ENCODE measurements at regions not wholly inside any gene's neighbourhood (a gene's known extent, or its start where the extent isn't known, plus 50 kb on each side); places are given as distances from the start of the nearest gene placed in this dataset.

- no peak overlapping the region for H3K4me3 ChIP-seq
- peaks cover 0 to 9% (median 0%) of the 10 kb centered on the region in 8 donors for H3K9me3 ChIP-seq
- H3K27me3 ChIP-seq (replicated peaks in 1 of 7): no peaks in the 10 kb centered on the region
- H3K27ac ChIP-seq: no peak overlapping the region
- intact Hi-C loops (cut with DNase I; ENCODE audit: low total_unique reads): no loop called here
- no peak for DNase-seq
- 69 to 82% (median 79%) methylated on average over 7 of the region's 7 CpGs for WGBS, 5 donors
- no peaks in the 10 kb centered on the region for H3K36me3 ChIP-seq
- no peak for TF ChIP-seq CTCF (IDR thresholded peaks at IDR 0.05 in 8 of 11, conservative IDR thresholded peaks at IDR 0.05 in 3 of 11)
- TF ChIP-seq POLR2A (IDR thresholded peaks at IDR 0.05): no peak
- TF ChIP-seq POLR2AphosphoS5 (IDR thresholded peaks at IDR 0.05): no peak
- H3K4me1 ChIP-seq: no peaks in the 10 kb centered on the region
Measured at GRCh38 chr4:180734753-180735432, 1508.3 kb upstream of the TENM3 start.

DNA sequence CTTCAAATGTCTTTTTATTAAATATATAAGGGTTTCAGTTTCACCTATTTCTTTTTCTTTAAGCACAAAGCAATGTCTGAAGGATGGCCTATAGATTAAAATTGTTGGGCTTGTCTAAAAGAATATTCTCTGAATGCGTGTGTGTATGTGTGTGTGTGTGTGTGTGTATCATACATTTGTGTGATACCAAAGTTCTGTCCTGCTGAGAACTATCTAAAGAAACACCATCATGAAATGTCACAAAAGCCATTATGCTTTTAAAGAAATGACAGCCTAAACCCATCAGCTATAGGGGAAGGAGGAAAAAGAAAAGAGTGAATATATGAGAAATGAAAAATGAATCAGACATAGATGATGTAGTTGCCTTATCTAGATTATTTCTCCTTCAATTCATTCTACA is 1501.5 kb upstream of the TENM3 start:
- no peak for DNase-seq
- TF ChIP-seq POLR2A (IDR thresholded peaks at IDR 0.05) (no peak), POLR2AphosphoS5 (IDR thresholded peaks at IDR 0.05) (no peak), CTCF (IDR thresholded peaks at IDR 0.05 in 8 of 11, conservative IDR thresholded peaks at IDR 0.05 in 3 of 11) (no peak)
- H3K27me3 ChIP-seq (replicated peaks in 1 of 7): no peaks in the 10 kb centered on the region
- H3K4me1 ChIP-seq: no peaks in the 10 kb centered on the region
- intact Hi-C loops (cut with DNase I; ENCODE audit: low total_unique reads): no loop called here
- H3K36me3 ChIP-seq: no peaks in the 10 kb centered on the region
- no peaks in the 10 kb centered on the region for H3K9me3 ChIP-seq
- no peak overlapping the region for H3K4me3 ChIP-seq
- 70 to 90% (median 79%) methylated on average over 1 of the region's 1 CpG for WGBS, 5 donors
- H3K27ac ChIP-seq: no peak overlapping the region

DNA sequence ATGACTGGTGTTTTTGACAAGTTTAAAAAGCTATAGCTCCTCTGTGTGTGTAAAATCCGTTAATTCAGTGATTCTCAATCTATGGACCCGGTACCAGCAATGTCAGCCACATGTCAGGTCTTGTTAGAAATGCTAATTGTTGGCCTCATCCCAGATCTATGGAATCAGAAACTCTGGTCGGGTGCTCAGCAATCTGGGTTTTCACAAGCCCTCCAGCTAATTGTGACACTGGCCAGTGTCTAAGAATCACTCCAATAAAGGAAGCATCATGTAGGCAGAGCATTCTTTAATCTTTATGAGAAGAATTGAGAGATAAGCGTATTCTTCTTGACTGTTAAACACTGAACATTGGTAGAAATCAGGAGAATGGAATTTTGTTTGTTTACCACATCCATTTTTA is 1498.2 kb upstream of the TENM3 start:
- H3K27ac ChIP-seq: no peak overlapping the region
- TF ChIP-seq POLR2A (IDR thresholded peaks at IDR 0.05) (no peak), CTCF (IDR thresholded peaks at IDR 0.05 in 8 of 11, conservative IDR thresholded peaks at IDR 0.05 in 3 of 11) (no peak), POLR2AphosphoS5 (IDR thresholded peaks at IDR 0.05) (no peak)
- no peaks in the 10 kb centered on the region for H3K27me3 ChIP-seq (replicated peaks in 1 of 7)
- no peak for DNase-seq
- peaks cover 0 to 5% (median 0%) of the 10 kb centered on the region in 8 donors for H3K9me3 ChIP-seq
- no peaks in the 10 kb centered on the region for H3K4me1 ChIP-seq
- no peak overlapping the region for H3K4me3 ChIP-seq
- 50 to 69% (median 64%) methylated on average over 4 of the region's 4 CpGs for WGBS, 5 donors
- H3K36me3 ChIP-seq: no peaks in the 10 kb centered on the region
- intact Hi-C loops (cut with DNase I; ENCODE audit: low total_unique reads): no loop called here

- WGBS, 5 donors: 83 to 93% (median 85%) methylated on average over 2 of the region's 2 CpGs
- TF ChIP-seq POLR2AphosphoS5 (IDR thresholded peaks at IDR 0.05) (no peak), POLR2A (IDR thresholded peaks at IDR 0.05) (no peak), CTCF (IDR thresholded peaks at IDR 0.05 in 8 of 11, conservative IDR thresholded peaks at IDR 0.05 in 3 of 11) (no peak)
- H3K27ac ChIP-seq: no peak overlapping the region
Measured at GRCh38 chr4:180751009-180751408, 1492.2 kb upstream of the TENM3 start.

More at GRCh38 chr4:180751009-180751408, 1492.2 kb upstream of the TENM3 start:
- Histone ChIP-seq H3K4me1 (no peaks in the 10 kb centered on the region), H3K4me3 (no peak overlapping the region), H3K27me3 (replicated peaks in 1 of 7) (no peaks in the 10 kb centered on the region), H3K9me3 (peaks cover 0 to 13% (median 7%) of the 10 kb centered on the region in 8 donors), H3K36me3 (no peaks in the 10 kb centered on the region)
- intact Hi-C loops (cut with DNase I; ENCODE audit: low total_unique reads): no loop called here
- DNase-seq: no peak
